ENCODE measurements at regions not wholly inside any gene's neighbourhood (a gene's known extent, or its start where the extent isn't known, plus 50 kb on each side); places are given as distances from the start of the nearest gene placed in this dataset.

DNA sequence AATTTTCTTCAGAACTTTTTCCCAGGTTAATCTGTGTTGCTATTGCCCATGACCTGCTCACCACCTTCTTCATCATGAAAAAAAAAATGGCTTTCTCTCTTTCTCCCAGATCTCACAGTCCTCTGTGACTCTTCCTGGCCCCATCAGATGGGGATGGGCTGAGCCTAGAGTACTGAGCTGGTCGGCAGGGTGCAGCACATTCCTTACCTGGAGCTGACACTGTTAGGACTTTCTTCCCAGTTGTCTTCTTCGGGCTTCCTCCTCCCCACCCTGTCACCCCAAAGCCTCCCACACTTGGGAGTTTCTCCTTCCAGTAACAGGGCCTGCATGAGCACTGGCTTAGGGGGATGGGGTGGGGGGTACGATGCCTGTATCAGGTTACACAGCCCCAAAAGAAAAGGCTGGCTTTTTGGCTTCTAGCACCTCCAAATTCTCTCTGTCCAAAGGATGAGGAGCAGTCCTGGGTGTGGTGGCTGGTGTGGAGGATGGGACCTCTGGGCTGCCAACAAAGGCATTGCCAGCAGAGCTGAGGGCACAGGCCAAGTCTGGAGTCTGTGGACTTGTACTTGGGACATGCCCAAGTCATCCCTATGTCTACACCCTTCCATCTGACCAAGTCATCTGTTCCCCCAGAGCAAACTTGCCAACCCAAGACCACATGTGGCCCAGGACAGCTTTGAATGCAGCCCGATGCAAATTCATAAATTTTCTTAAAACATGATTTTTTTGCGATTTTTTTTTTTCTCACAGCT, 68.0 kb upstream of the HSPA9 start:
- no peak for TF ChIP-seq EZH2phosphoT487 (IDR thresholded peaks at IDR 0.05; ENCODE audit: borderline replicate concordance)
- TF ChIP-seq, protein P1, sequence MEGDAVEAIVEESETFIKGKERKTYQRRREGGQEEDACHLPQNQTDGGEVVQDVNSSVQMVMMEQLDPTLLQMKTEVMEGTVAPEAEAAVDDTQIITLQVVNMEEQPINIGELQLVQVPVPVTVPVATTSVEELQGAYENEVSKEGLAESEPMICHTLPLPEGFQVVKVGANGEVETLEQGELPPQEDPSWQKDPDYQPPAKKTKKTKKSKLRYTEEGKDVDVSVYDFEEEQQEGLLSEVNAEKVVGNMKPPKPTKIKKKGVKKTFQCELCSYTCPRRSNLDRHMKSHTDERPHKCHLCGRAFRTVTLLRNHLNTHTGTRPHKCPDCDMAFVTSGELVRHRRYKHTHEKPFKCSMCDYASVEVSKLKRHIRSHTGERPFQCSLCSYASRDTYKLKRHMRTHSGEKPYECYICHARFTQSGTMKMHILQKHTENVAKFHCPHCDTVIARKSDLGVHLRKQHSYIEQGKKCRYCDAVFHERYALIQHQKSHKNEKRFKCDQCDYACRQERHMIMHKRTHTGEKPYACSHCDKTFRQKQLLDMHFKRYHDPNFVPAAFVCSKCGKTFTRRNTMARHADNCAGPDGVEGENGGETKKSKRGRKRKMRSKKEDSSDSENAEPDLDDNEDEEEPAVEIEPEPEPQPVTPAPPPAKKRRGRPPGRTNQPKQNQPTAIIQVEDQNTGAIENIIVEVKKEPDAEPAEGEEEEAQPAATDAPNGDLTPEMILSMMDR (conservative IDR thresholded peaks at IDR 0.05; ENCODE audit: low read length): no peak
